CD4-positive, alpha-beta T cell (primary cell): ENCODE measurements at regions not wholly inside any gene's neighbourhood (a gene's known extent, or its start where the extent isn't known, plus 50 kb on each side); places are given as distances from the start of the nearest gene placed in this dataset.

Source experiments
- ATAC-seq: fragments of 200-7000 bp; cut with Tn5 transposase; one replicate; pipeline ENCODE4 v1.10.0; 2022; ENCODE audit warnings: mild to moderate bottlenecking; ENCODE audit not compliant: poor library complexity
- CTCF ChIA-PET: fragments of 350-600 bp; sonication (Branson Sonifier 250); formaldehyde crosslinking; loops from one replicate; lab custom pipeline; 2021; ENCODE audit warnings: antibody characterized with exemption, inconsistent platforms; lab: Charles Lee
- POLR2A ChIA-PET: fragments of 350-600 bp; sonication (Branson Sonifier 250); formaldehyde crosslinking; loops from one replicate; lab custom pipeline; 2021; ENCODE audit warnings: antibody characterized with exemption, inconsistent platforms; lab: Charles Lee
- DNase-seq, 14 experiments: peaks; one replicate each; pipeline ENCODE4 v3.0.0-alpha.2; 2013 to 2020; ENCODE audit warnings: mixed read lengths in 2 of 14
- H3K27ac ChIP-seq, 2 donors: one replicate each; pipeline versions ENCODE4 v1.5.1 to v1.7.0; 2013; ENCODE audit warnings: low read length in 2 of 2, low read depth in 1 of 2, mild to moderate bottlenecking in 1 of 2
- H3K27me3 ChIP-seq, 2 experiments: 1 replicate in 1 of 2; 2 replicates in 1 of 2; pipeline versions ENCODE4 v1.6.1 to v1.7.0; 2013; ENCODE audit warnings: low read length in 2 of 2, control low read depth in 1 of 2, mild to moderate bottlenecking in 1 of 2, moderate library complexity in 1 of 2; ENCODE audit not compliant: insufficient read depth in 2 of 2, control insufficient read depth in 1 of 2
- H3K36me3 ChIP-seq: one replicate; pipeline ENCODE4 v1.6.1; 2013; ENCODE audit warnings: low read length, control low read depth; ENCODE audit not compliant: insufficient read depth
- H3K4me1 ChIP-seq: one replicate; pipeline ENCODE4 v1.6.1; 2013; ENCODE audit warnings: low read length, control low read depth; ENCODE audit not compliant: insufficient read depth
- H3K4me3 ChIP-seq: one replicate; pipeline ENCODE4 v1.5.1; 2013; ENCODE audit warnings: mild to moderate bottlenecking, low read length, moderate library complexity
- H3K9me3 ChIP-seq, 2 experiments: 1 replicate in 1 of 2; 2 replicates in 1 of 2; pipeline versions ENCODE4 v1.6.1 to v1.7.0; 2013; ENCODE audit warnings: low read length in 2 of 2, mild to moderate bottlenecking in 2 of 2, control low read depth in 1 of 2, moderate library complexity in 1 of 2; ENCODE audit not compliant: control insufficient read depth in 1 of 2, insufficient read depth in 1 of 2
- H3K27ac Mint-ChIP-seq: one replicate; pipeline ENCODE4 v1.8.0; 2020; ENCODE audit warnings: mixed read lengths
- H3K27me3 Mint-ChIP-seq: one replicate; pipeline ENCODE4 v1.8.0; 2021; ENCODE audit warnings: mixed read lengths
- H3K36me3 Mint-ChIP-seq: one replicate; pipeline ENCODE4 v1.8.0; 2021; ENCODE audit warnings: low read depth, mixed read lengths
- H3K4me1 Mint-ChIP-seq: one replicate; pipeline ENCODE4 v1.8.0; 2021; ENCODE audit warnings: low read depth, mixed read lengths
- H3K4me3 Mint-ChIP-seq: one replicate; pipeline ENCODE4 v1.8.0; 2020; ENCODE audit warnings: mild to moderate bottlenecking, mixed read lengths
- H3K9me3 Mint-ChIP-seq: one replicate; pipeline ENCODE4 v1.8.0; 2020; ENCODE audit warnings: mixed read lengths
- intact Hi-C, 2 experiments: fragments of 100-400 bp; cut with DNase I in 1 of 2; cut with micrococcal nuclease in 1 of 2; formaldehyde crosslinking; loops; one replicate each; pipeline versions ENCODE4 v1.15.1 to v1.9.0; 2023 to 2025; cut with DNase I, micrococcal nuclease
- TF ChIP-seq, protein P1 (sequence below): fragments of 200-600 bp; IDR thresholded peaks from one replicate; pipeline ENCODE4 v1.8.0; 2022; ENCODE audit warnings: antibody characterized with exemption, mild to moderate bottlenecking

DNA sequence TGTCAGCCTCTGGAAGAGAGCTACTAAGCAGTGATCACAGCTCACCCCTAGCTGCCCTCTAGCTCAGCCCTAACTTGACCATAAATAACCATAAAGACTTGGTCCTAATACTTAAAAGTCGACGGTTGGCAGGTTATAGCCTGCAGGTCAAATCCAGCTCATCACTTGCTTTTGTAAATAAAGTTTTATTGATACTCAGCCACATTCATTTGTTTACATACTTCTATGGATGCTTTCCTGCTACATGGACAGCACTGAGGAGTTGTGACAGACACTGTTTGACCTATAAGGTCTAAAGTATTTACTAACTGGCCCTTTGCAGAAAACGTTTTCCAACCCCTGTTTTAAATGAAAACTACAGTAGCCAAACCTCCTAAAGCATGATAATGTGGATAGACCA is 151.6 kb upstream of the ASIC2 start:
- H3K27ac ChIP-seq, result no peak overlapping the region
- ATAC-seq, result no peak
- Mint-ChIP-seq H3K36me3 (no peaks in the 10 kb centered on the region), H3K9me3 (peaks cover 15% of the 10 kb centered on the region), H3K4me1 (no peaks in the 10 kb centered on the region), H3K4me3 (no peak overlapping the region), H3K27ac (no peak overlapping the region), H3K27me3 (peaks cover 10% of the 10 kb centered on the region)
- TF ChIP-seq, protein P1, sequence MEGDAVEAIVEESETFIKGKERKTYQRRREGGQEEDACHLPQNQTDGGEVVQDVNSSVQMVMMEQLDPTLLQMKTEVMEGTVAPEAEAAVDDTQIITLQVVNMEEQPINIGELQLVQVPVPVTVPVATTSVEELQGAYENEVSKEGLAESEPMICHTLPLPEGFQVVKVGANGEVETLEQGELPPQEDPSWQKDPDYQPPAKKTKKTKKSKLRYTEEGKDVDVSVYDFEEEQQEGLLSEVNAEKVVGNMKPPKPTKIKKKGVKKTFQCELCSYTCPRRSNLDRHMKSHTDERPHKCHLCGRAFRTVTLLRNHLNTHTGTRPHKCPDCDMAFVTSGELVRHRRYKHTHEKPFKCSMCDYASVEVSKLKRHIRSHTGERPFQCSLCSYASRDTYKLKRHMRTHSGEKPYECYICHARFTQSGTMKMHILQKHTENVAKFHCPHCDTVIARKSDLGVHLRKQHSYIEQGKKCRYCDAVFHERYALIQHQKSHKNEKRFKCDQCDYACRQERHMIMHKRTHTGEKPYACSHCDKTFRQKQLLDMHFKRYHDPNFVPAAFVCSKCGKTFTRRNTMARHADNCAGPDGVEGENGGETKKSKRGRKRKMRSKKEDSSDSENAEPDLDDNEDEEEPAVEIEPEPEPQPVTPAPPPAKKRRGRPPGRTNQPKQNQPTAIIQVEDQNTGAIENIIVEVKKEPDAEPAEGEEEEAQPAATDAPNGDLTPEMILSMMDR, result no peak
- CTCF ChIA-PET, result no interaction called here
- H3K4me1 ChIP-seq, result no peaks in the 10 kb centered on the region
- H3K9me3 ChIP-seq, result peaks cover 0 to 3% of the 10 kb centered on the region in 2 experiments
- no peaks in the 10 kb centered on the region for H3K27me3 ChIP-seq
- no peaks in the 10 kb centered on the region for H3K36me3 ChIP-seq
- no peak for DNase-seq
- H3K4me3 ChIP-seq, result no peak overlapping the region
- POLR2A ChIA-PET, result no interaction called here
- intact Hi-C loops, result no loop called here

DNA sequence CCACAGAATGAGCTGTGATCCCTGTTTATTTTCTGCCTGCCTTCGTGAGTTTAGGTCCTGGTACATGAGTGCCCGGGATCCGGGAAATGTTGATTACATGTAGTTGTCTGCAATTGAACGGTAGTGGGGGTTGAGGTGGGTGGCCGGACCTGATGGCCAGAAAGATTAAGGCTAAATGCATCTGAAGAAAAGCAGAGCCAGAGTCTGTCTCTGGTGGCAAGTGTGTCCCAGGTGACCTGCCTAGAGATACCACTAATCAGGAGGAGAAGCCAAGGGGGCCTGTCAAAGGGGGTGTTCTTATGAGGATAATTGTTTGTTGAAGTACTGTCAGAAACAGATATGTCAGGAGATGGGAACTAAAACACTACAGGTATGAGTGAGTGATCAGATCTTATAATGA is 154.0 kb upstream of the ASIC2 start:
- Histone ChIP-seq H3K4me1 (no peaks in the 10 kb centered on the region), H3K27me3 (no peaks in the 10 kb centered on the region), H3K9me3 (peaks cover 0 to 3% of the 10 kb centered on the region in 2 experiments), H3K4me3 (no peak overlapping the region), H3K27ac (no peak overlapping the region), H3K36me3 (no peaks in the 10 kb centered on the region)
- no peak overlapping the region for H3K27ac Mint-ChIP-seq
- peaks cover 15% of the 10 kb centered on the region for H3K9me3 Mint-ChIP-seq
- TF ChIP-seq, protein P1, result no peak
- ChIA-PET CTCF (no interaction called here), POLR2A (no interaction called here)
- peaks cover 10% of the 10 kb centered on the region for H3K27me3 Mint-ChIP-seq
- H3K4me3 Mint-ChIP-seq, result no peak overlapping the region
- no peaks in the 10 kb centered on the region for H3K4me1 Mint-ChIP-seq
- H3K36me3 Mint-ChIP-seq, result no peaks in the 10 kb centered on the region
- no peak for DNase-seq
- no peak for ATAC-seq
- intact Hi-C loops, result no loop called here

DNA sequence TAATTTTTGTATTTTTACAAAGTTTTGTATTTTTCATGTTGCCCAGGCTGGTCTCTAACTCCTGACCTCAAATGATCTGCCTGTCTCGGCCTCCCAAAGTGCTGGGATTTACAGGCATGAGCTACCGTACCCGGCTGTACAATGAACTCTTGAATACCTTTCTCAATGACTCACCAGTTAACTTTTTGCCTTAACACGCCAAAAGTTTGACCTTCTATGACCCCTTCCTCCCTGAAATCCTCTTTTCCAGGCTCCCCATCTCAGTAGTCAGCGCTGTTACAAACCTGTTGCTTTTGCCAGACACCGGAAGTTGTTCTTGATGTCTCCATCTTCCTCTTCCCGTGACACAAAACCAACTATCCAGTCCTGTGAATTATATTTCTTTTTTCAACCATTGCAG is 158.1 kb upstream of the ASIC2 start:
- Histone ChIP-seq H3K9me3 (no peaks in the 10 kb centered on the region), H3K27me3 (peaks cover 0 to 4% of the 10 kb centered on the region in 2 experiments), H3K4me1 (no peaks in the 10 kb centered on the region), H3K27ac (no peak overlapping the region), H3K4me3 (no peak overlapping the region), H3K36me3 (no peaks in the 10 kb centered on the region)
- intact Hi-C loops, result no loop called here
- TF ChIP-seq, protein P1, result no peak
- Mint-ChIP-seq H3K4me3 (no peak overlapping the region), H3K27me3 (peaks cover 14% of the 10 kb centered on the region), H3K27ac (no peak overlapping the region), H3K4me1 (no peaks in the 10 kb centered on the region), H3K36me3 (no peaks in the 10 kb centered on the region), H3K9me3 (peaks cover 7% of the 10 kb centered on the region)
- CTCF ChIA-PET, result no interaction called here
- POLR2A ChIA-PET, result no interaction called here
- ATAC-seq (no peak), DNase-seq (no peak)
